HepG2 (cell line): ENCODE measurements at regions not wholly inside any gene's neighbourhood (a gene's known extent, or its start where the extent isn't known, plus 50 kb on each side); places are given as distances from the start of the nearest gene placed in this dataset.

ENCODE experiments used
- ATAC-seq: fragments of 200-7000 bp; cut with Tn5 transposase; 3 replicates; pipeline ENCODE4 v1.9.1; 2020; ENCODE audit warnings: mild to moderate bottlenecking, moderate library complexity
- BruUV-seq: library from RNA; stranded (reverse); fragments of 400-500 nt; replicated peaks from 2 replicates; lab custom pipeline; 2021; lab: Mats Ljungman, UMichigan
- CTCF ChIA-PET: fragments of 300-600 bp; formaldehyde crosslinking; extraction: SDS; loops from one replicate; lab custom pipeline; 2021; ENCODE audit warnings: low total read pairs, inconsistent platforms, low intra/inter-chr PET ratio; lab: Yijun Ruan, JAX
- POLR2A ChIA-PET: fragments of 350-600 bp; sonication (Branson Sonifier 250); formaldehyde crosslinking; loops from one replicate; lab custom pipeline; 2020; ENCODE audit warnings: antibody characterized with exemption, inconsistent platforms; lab: Yijun Ruan, JAX
- DNase-seq: peaks from one replicate; pipeline ENCODE4 v3.0.0-alpha.2; 2015; ENCODE audit warnings: low spot score
- FAIRE-seq: peaks from 3 replicates; lab custom pipeline; 2011; peaks lifted over from hg19 to GRCh38; lab: Jason Lieb, UNC
- H2AFZ ChIP-seq: one replicate; pipeline ENCODE4 v1.6.1; 2011; ENCODE audit warnings: low read length, inconsistent platforms
- H3K27ac ChIP-seq: fragments of 300-600 bp; 3 replicates; pipeline ENCODE4 v1.8.0; 2011; ENCODE audit warnings: mixed run types, mild to moderate bottlenecking, mixed read lengths, low read length, inconsistent platforms; ENCODE audit not compliant: insufficient read depth; ENCODE audit errors: extremely low read length
- H3K27me3 ChIP-seq, 2 experiments: fragments of 200-600 bp in 1 of 2; 2 replicates in 1 of 2; 3 replicates in 1 of 2; pipeline versions ENCODE4 v1.6.0 to v1.8.0; 2011; ENCODE audit warnings: low read length in 2 of 2, mild to moderate bottlenecking in 2 of 2, moderate library complexity in 2 of 2, inconsistent platforms in 1 of 2; ENCODE audit not compliant: insufficient read depth in 2 of 2, control insufficient read depth in 1 of 2
- H3K36me3 ChIP-seq, 2 experiments: fragments of 200-600 bp in 1 of 2; replicated peaks in 1 of 2; 2 replicates in 1 of 2; 3 replicates in 1 of 2; pipeline versions ENCODE4 v1.5.1 to v1.8.0; 2011; ENCODE audit warnings: low read length in 2 of 2, inconsistent platforms in 1 of 2; ENCODE audit not compliant: insufficient read depth in 2 of 2, control insufficient read depth in 1 of 2
- H3K4me1 ChIP-seq: 2 replicates; pipeline ENCODE4 v1.5.1; 2012; ENCODE audit warnings: low read length, inconsistent platforms; ENCODE audit not compliant: insufficient read depth
- H3K4me2 ChIP-seq: 2 replicates; pipeline ENCODE4 v1.6.0; 2011; ENCODE audit warnings: low read depth, low read length, inconsistent platforms
- H3K4me3 ChIP-seq, 3 experiments: fragments of 200-600 bp in 1 of 3; sonication (generic), shearing (Covaris generic) in 1 of 3; replicated peaks in 1 of 3; 2 replicates each; pipeline ENCODE4 v1.5.1; 2011 to 2016; ENCODE audit warnings: low read length in 3 of 3, inconsistent platforms in 2 of 3, low read depth in 2 of 3, mild to moderate bottlenecking in 2 of 3, control low read depth in 1 of 3, mixed read lengths in 1 of 3; ENCODE audit not compliant: insufficient read depth in 1 of 3
- H3K79me2 ChIP-seq: one replicate; pipeline ENCODE4 v1.6.1; 2011; ENCODE audit warnings: low read length, inconsistent platforms; ENCODE audit not compliant: insufficient read depth
- H3K9ac ChIP-seq: 2 replicates; pipeline ENCODE4 v1.6.0; 2011; ENCODE audit warnings: mild to moderate bottlenecking, low read depth, low read length, inconsistent platforms; ENCODE audit not compliant: insufficient read depth
- H3K9me3 ChIP-seq: 2 replicates; pipeline ENCODE4 v1.5.1; 2012; ENCODE audit warnings: mild to moderate bottlenecking, low read length
- H4K20me1 ChIP-seq: 2 replicates; pipeline ENCODE4 v1.6.0; 2011; ENCODE audit warnings: inconsistent platforms, mild to moderate bottlenecking, low read length, moderate library complexity; ENCODE audit not compliant: insufficient read depth
- CREB1 ChIP-seq, 2 experiments: fragments of 450-650 bp in 1 of 2; IDR thresholded peaks; 2 replicates each; pipeline ENCODE4 v1.6.1; 2016 to 2017; ENCODE audit warnings: control low read depth in 1 of 2, mild to moderate bottlenecking in 1 of 2, missing compliant biosample characterization in 1 of 2, missing genetic modification characterization in 1 of 2
- MXI1 ChIP-seq: IDR thresholded peaks from 3 replicates; pipeline ENCODE4 v1.6.1; 2012; ENCODE audit warnings: low read depth, low read length, inconsistent platforms, borderline replicate concordance
- WGBS: methylation state at CpG from one replicate; pipeline ENCODE4 v1.1.6; 2017; ENCODE audit warnings: low lambda C conversion rate; 5-methylcytosine and 5-hydroxymethylcytosine counted together
- in situ Hi-C: cut with HindIII; loops from 2 replicates; pipeline ENCODE4 v1.10.0; 2017; ENCODE audit warnings: low pct_unique_long_range_greater_than_20kb; ENCODE audit not compliant: extremely low pct_ligation_motif_present
- intact Hi-C: fragments of 100-400 bp; cut with micrococcal nuclease; formaldehyde crosslinking; loops from one replicate; pipeline ENCODE4 v1.10.0; 2022; ENCODE audit not compliant: unreplicated experiment
- TF ChIP-seq, protein P1 (sequence below): sonication (generic); formaldehyde crosslinking; IDR thresholded peaks from 2 replicates; pipeline ENCODE4 v1.4.0; 2020; ENCODE audit warnings: mild to moderate bottlenecking, low read depth, missing genetic modification reagents

DNA sequence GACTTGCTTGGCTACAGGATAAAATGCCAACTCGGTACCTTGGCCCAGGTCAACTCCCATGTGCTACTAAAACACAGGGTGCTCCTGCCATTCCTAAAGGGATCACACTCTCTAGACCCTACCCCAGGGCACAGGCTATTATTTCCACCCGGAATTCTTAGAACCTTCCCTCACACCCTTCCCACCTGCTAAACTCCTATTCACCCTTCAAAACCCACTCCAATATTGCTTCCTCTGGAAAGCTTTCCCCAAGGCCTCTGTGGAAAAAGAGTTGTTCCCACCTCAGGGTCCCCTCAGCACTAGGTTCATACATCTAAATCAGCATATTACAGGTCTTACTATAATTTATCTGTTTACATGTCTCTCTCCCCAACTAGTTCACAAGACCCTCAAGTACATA, 75.0 kb upstream of the TANC1 start:
- no TSS peak for BruUV-seq
- 53% methylated on average over 2 of the region's 2 CpGs for WGBS
- CTCF ChIA-PET = no interaction called here
- H3K36me3 ChIP-seq = no peaks in the 10 kb centered on the region
- H3K27me3 ChIP-seq = no peaks in the 10 kb centered on the region
- no peak overlapping the region for H3K27ac ChIP-seq
- H3K4me1 ChIP-seq = no peaks in the 10 kb centered on the region
- DNase-seq (no peak), FAIRE-seq (no peak), ATAC-seq (peak; percentile 22; the same call in 2 of the 3 replicates)
- H3K9ac ChIP-seq = no peak overlapping the region
- H3K4me3 ChIP-seq = no peak overlapping the region
- no peaks in the 10 kb centered on the region for H3K79me2 ChIP-seq
- intact Hi-C loops (no loop called here), in situ Hi-C loops (no loop called here)
- H3K9me3 ChIP-seq = no peaks in the 10 kb centered on the region
- TF ChIP-seq, protein P1, sequence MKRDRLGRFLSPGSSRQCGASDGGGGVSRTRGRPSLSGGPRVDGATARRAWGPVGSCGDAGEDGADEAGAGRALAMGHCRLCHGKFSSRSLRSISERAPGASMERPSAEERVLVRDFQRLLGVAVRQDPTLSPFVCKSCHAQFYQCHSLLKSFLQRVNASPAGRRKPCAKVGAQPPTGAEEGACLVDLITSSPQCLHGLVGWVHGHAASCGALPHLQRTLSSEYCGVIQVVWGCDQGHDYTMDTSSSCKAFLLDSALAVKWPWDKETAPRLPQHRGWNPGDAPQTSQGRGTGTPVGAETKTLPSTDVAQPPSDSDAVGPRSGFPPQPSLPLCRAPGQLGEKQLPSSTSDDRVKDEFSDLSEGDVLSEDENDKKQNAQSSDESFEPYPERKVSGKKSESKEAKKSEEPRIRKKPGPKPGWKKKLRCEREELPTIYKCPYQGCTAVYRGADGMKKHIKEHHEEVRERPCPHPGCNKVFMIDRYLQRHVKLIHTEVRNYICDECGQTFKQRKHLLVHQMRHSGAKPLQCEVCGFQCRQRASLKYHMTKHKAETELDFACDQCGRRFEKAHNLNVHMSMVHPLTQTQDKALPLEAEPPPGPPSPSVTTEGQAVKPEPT (CRISPR knock-in tag) = no peak
- no peak overlapping the region for H3K4me2 ChIP-seq
- H4K20me1 ChIP-seq = no peaks in the 10 kb centered on the region
- POLR2A ChIA-PET = no interaction called here
- H2AFZ ChIP-seq = no peak overlapping the region

DNA sequence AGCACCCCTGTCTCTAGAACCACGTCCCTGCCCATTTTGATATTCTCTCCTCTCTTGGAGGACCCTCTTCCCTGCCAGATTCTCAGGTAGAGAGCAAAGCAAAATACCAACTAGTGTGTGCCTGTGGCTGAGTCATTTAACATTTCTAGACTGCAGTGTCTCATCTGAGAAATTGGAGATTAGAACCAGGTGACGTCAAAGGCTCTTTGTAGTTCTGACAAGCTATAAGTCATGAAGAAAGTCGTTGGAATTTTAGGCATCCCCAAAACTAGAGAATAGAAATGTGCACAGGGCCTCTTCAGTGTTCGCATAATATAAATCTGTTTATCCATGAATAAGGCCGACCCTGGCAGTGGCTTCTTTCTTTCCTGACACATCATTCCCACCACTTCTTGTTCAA, 74.4 kb upstream of the TANC1 start:
- no peaks in the 10 kb centered on the region for H3K9me3 ChIP-seq
- FAIRE-seq = no peak
- no peaks in the 10 kb centered on the region for H3K36me3 ChIP-seq
- DNase-seq = peak; percentile 16
- H3K27me3 ChIP-seq = no peaks in the 10 kb centered on the region
- ATAC-seq = no peak
- intact Hi-C loops = no loop called here
- 46% methylated on average over 5 of the region's 5 CpGs for WGBS
- H3K4me2 ChIP-seq = no peak overlapping the region
- no peaks in the 10 kb centered on the region for H3K4me1 ChIP-seq
- ChIA-PET POLR2A (no interaction called here), CTCF (no interaction called here)
- H2AFZ ChIP-seq = no peak overlapping the region
- no peak overlapping the region for H3K4me3 ChIP-seq
- TF ChIP-seq MXI1 (no peak), CREB1 (IDR thresholded peaks at IDR 0.05) (0 out of 2 replicates have a peak, but pooled peaks have one; percentile 33), CREB1 (CRISPR knock-in tag; IDR thresholded peaks at IDR 0.05) (no peak)
- H3K9ac ChIP-seq = no peak overlapping the region
- H4K20me1 ChIP-seq = no peaks in the 10 kb centered on the region
- in situ Hi-C loops = no loop called here
- no peaks in the 10 kb centered on the region for H3K79me2 ChIP-seq
- H3K27ac ChIP-seq = no peak overlapping the region
- no TSS peak for BruUV-seq
